ENCODE measurements at regions not wholly inside any gene's neighbourhood (a gene's known extent, or its start where the extent isn't known, plus 50 kb on each side); places are given as distances from the start of the nearest gene placed in this dataset.
"Not testable (repeated sequence)": the region's sequence is repeated elsewhere in the genome, so short reads cannot be mapped to it uniquely, and the experiment has no call there.

DNA sequence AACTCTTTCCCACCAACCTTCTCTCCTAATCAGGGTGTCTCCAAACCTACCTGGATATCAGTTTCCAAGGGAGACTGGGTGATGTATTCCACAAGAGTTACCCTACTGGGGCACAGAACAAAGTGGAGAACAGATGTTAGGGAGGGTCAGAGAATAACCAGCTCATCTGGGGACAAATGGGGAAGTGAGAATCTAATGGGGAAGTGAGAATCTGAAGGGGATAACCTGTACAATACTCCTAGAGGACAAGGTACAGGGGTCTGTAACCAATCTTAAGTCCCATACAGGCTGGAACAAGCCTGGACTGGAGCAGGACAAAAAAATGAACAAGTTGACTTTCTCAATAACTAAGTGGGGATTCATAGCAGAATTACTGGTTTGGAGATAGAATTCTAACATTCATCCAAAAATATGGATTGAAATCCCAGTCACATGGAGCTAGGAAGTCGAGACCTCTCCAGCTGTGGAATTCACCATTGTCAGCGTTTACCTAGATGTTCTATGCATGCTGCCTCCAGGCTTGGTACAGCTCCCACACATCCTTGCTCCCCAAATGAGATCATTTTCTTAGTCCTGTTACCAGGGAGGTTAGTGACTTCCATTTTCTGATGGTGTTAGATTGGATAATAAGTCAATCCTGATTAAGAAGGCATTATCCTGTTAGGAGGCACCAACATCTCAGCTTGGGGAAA, 214.8 kb upstream of the MOCS1 start:
- no peak for DNase-seq (ENCODE audit: low read depth)
- no peak overlapping the region for H3K4me3 ChIP-seq (ENCODE audit: control insufficient read depth, low read depth, low read length)
- TF ChIP-seq CTCF (conservative IDR thresholded peaks at IDR 0.05; ENCODE audit: control insufficient read depth, insufficient read depth, low read depth, low read length), result no peak

GRCh38 chr6:40146902-40147301, 212.6 kb upstream of the MOCS1 start:
- DNase-seq (ENCODE audit: low read depth), result no peak
- no peak for TF ChIP-seq CTCF (conservative IDR thresholded peaks at IDR 0.05; ENCODE audit: control insufficient read depth, insufficient read depth, low read depth, low read length)
- H3K4me3 ChIP-seq (ENCODE audit: control insufficient read depth, low read depth, low read length), result no peak overlapping the region

DNA sequence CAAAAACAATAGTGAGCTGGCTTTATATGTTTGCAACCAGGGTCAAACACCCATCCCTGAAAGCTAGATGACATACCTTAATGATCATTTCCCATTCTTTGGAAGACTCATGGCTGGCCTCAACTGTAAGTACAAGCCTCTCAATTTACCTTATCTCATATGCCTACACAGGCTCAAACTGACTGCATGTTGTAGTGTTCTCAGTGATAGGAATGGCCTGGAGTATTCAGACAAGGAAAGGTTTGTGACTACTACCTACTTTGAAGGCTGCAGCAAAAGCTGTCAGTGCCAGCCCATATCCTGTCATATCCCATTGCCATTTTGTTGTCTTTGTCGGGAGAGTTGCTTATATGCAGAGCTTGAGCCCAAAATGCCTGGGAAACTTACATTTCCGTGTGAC, 205.2 kb upstream of the MOCS1 start:
- TF ChIP-seq CTCF (conservative IDR thresholded peaks at IDR 0.05; ENCODE audit: control insufficient read depth, insufficient read depth, low read depth, low read length), result no peak
- no peak for DNase-seq (ENCODE audit: low read depth)
- H3K4me3 ChIP-seq (ENCODE audit: control insufficient read depth, low read depth, low read length), result no peak overlapping the region

DNA sequence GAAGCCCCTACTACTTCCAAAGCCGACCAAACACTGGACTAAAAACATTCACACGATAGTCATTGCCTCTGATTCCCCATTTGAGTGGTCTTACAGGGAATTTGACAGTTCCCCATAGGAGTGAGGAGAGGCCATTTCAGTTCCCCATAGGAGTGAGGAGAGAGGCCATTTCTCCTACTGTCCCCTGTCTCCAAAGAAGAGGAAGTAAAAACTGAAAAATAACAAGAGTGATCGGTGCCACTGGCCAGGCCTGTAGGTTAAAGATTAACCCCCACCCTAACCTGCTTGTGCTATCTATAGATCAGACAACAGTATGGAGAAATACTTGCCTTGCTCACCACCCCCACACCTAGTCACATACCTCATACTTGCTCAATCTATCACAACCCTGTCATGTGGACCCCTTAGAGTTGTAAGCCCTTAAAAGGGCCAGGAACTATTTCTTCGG, 204.0 kb upstream of the MOCS1 start:
- H3K4me3 ChIP-seq (ENCODE audit: control insufficient read depth, low read depth, low read length), result no peak overlapping the region
- DNase-seq (ENCODE audit: low read depth), result no peak
- TF ChIP-seq CTCF (conservative IDR thresholded peaks at IDR 0.05; ENCODE audit: control insufficient read depth, insufficient read depth, low read depth, low read length), result no peak

- no peak overlapping the region for H3K4me3 ChIP-seq (ENCODE audit: control insufficient read depth, low read depth, low read length)
- TF ChIP-seq CTCF (conservative IDR thresholded peaks at IDR 0.05; ENCODE audit: control insufficient read depth, insufficient read depth, low read depth, low read length), result no peak
- no peak for DNase-seq (ENCODE audit: low read depth)
Measured at GRCh38 chr6:40135491-40136072, 201.3 kb upstream of the MOCS1 start.

GRCh38 chr6:40133981-40134380, 199.7 kb upstream of the MOCS1 start:
- DNase-seq (ENCODE audit: low read depth); H3K4me3 ChIP-seq (ENCODE audit: control insufficient read depth, low read depth, low read length): not testable (repeated sequence)

- H3K4me3 ChIP-seq (ENCODE audit: control insufficient read depth, low read depth, low read length), result no peak overlapping the region
- no peak for DNase-seq (ENCODE audit: low read depth)
- no peak for TF ChIP-seq CTCF (conservative IDR thresholded peaks at IDR 0.05; ENCODE audit: control insufficient read depth, insufficient read depth, low read depth, low read length)
Measured at GRCh38 chr6:40131675-40132074, 197.4 kb upstream of the MOCS1 start.

Data from fibroblast of mammary gland (primary cell).